AG04450 (cell line): ENCODE measurements at regions not wholly inside any gene's neighbourhood (a gene's known extent, or its start where the extent isn't known, plus 50 kb on each side); places are given as distances from the start of the nearest gene placed in this dataset.

Source experiments
- CTCF ChIA-PET: fragments of 300-600, 350-600 bp; formaldehyde crosslinking; extraction: SDS; loops from one replicate; lab custom pipeline; 2022; ENCODE audit warnings: antibody characterized with exemption, inconsistent platforms; lab: Charles Lee
- POLR2A ChIA-PET: fragments of 350-600 bp; formaldehyde crosslinking; extraction: SDS; loops from one replicate; lab custom pipeline; 2021; ENCODE audit warnings: antibody characterized with exemption, inconsistent platforms; lab: Yijun Ruan, JAX
- DNase-seq: peaks from one replicate; pipeline ENCODE4 v3.0.0-alpha.2; 2011; ENCODE audit warnings: low read depth, low spot score
- H3K27ac ChIP-seq: one replicate; pipeline ENCODE4 v1.5.1; 2012; ENCODE audit warnings: low read depth, low read length, control low read depth
- H3K27me3 ChIP-seq: one replicate; pipeline ENCODE4 v1.6.0; 2012; ENCODE audit warnings: low read length; ENCODE audit not compliant: control insufficient read depth, insufficient read depth
- H3K4me3 ChIP-seq: 2 replicates; pipeline ENCODE4 v1.5.1; 2011; ENCODE audit warnings: mild to moderate bottlenecking, low read depth, low read length, control low read depth
- H3K9me3 ChIP-seq: 2 replicates; pipeline ENCODE4 v1.5.1; 2012; ENCODE audit warnings: low read length; ENCODE audit not compliant: control insufficient read depth, insufficient read depth
- CTCF ChIP-seq: IDR thresholded peaks from 2 replicates; pipeline ENCODE4 v1.5.1; 2011; ENCODE audit warnings: low read depth, low read length, control low read depth, inconsistent platforms

GRCh38 chr22:48677168-48677520, 1150.5 kb downstream of the BRD1 start:
- POLR2A ChIA-PET: no interaction called here
- Histone ChIP-seq H3K4me3 (no peak overlapping the region), H3K9me3 (peaks cover 92% of the 10 kb centered on the region)

GRCh38 chr22:48676266-48677167, 1151.2 kb downstream of the BRD1 start:
- ChIA-PET CTCF (no interaction called here), POLR2A (no interaction called here)
- Histone ChIP-seq H3K27me3 (no peaks in the 10 kb centered on the region), H3K27ac (no peak overlapping the region), H3K4me3 (no peak overlapping the region), H3K9me3 (peaks cover 89% of the 10 kb centered on the region)
- no peak for DNase-seq
- no peak for TF ChIP-seq CTCF

More at GRCh38 chr22:48677168-48677520, 1150.5 kb downstream of the BRD1 start:
- no peak overlapping the region for H3K27ac ChIP-seq
- TF ChIP-seq CTCF: no peak
- no peak for DNase-seq
- CTCF ChIA-PET: no interaction called here
- no peaks in the 10 kb centered on the region for H3K27me3 ChIP-seq

GRCh38 chr22:48675830-48676145, 1151.9 kb downstream of the BRD1 start:
- no peak overlapping the region for H3K4me3 ChIP-seq
- POLR2A ChIA-PET: no interaction called here
- H3K27me3 ChIP-seq: no peaks in the 10 kb centered on the region
- TF ChIP-seq CTCF: no peak
- peaks cover 91% of the 10 kb centered on the region for H3K9me3 ChIP-seq
- H3K27ac ChIP-seq: no peak overlapping the region
- CTCF ChIA-PET: no interaction called here
- DNase-seq: no peak

GRCh38 chr22:48675141-48675829, 1152.4 kb downstream of the BRD1 start:
- Histone ChIP-seq H3K27me3 (no peaks in the 10 kb centered on the region), H3K4me3 (no peak overlapping the region), H3K9me3 (peaks cover 91% of the 10 kb centered on the region), H3K27ac (no peak overlapping the region)
- POLR2A ChIA-PET: no interaction called here
- DNase-seq: no peak
- CTCF ChIA-PET: no interaction called here
- TF ChIP-seq CTCF: no peak

- H3K27me3 ChIP-seq: no peaks in the 10 kb centered on the region
These were observed 1153.7 kb downstream of the BRD1 start for GRCh38 chr22:48673806-48674500.

More at GRCh38 chr22:48673806-48674500, 1153.7 kb downstream of the BRD1 start:
- Histone ChIP-seq H3K9me3 (peaks cover 95% of the 10 kb centered on the region), H3K27ac (no peak overlapping the region), H3K4me3 (no peak overlapping the region)
- CTCF ChIA-PET: interaction anchor here (0.6 kb wide), 1 partner anchor 53 kb away, joined by 4 read pairs; no protein-coding TSS in a partner anchor
- POLR2A ChIA-PET: no interaction called here
- TF ChIP-seq CTCF: no peak
- no peak for DNase-seq
